ENCODE measurements at regions not wholly inside any gene's neighbourhood (a gene's known extent, or its start where the extent isn't known, plus 50 kb on each side); places are given as distances from the start of the nearest gene placed in this dataset.

DNA sequence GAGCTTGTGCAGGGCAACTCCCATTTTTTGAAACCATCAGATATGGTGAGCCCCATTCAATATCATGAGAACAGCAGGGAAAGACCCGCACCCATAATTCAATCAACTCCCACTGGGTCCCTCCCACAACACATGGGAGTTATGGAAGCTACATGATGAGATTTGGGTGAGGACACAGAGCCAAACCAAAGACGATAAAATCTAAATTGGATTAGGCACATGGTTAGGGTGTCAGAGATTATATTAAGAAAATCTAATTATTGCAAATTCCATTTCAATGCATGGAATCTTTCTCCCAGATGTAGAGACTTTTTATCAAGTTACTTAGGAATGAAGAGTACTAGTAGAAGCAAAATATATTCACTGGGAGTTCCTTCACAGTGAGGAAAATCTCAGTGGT lies 324.9 kb downstream of the JRKL start:
- Mint-ChIP-seq H3K4me3 (no peak overlapping the region), H3K4me1 (peaks cover 4% of the 10 kb centered on the region; the same call in 1 of the 3 replicates)
- no peak for ATAC-seq

More for the DNA sequence above, 324.9 kb downstream of the JRKL start:
- Histone ChIP-seq H3F3A (replicated peaks; ENCODE audit: low read depth) (no peaks in the 10 kb centered on the region), H3K4me2 (no peak overlapping the region), H3K9me2 (ENCODE audit: insufficient read depth) (no peaks in the 10 kb centered on the region), H3K27me3 (ENCODE audit: insufficient read depth) (no peaks in the 10 kb centered on the region), H3K79me2 (replicated peaks; ENCODE audit: insufficient read depth) (no peaks in the 10 kb centered on the region), H3K4me3 (no peak overlapping the region), H3K36me3 (ENCODE audit: insufficient read depth) (no peaks in the 10 kb centered on the region), H4K20me1 (replicated peaks; ENCODE audit: insufficient read depth) (no peaks in the 10 kb centered on the region), H2AFZ (no peak overlapping the region), H3K27ac (ENCODE audit: low read depth) (no peak overlapping the region), H3K4me1 (ENCODE audit: insufficient read depth) (no peaks in the 10 kb centered on the region)
- no peak overlapping the region for H3K27ac Mint-ChIP-seq
- DNase-seq (ENCODE audit: low spot score), result no peak
- H3K27me3 Mint-ChIP-seq (ENCODE audit: insufficient read depth, low read depth, poor library complexity), result no peaks in the 10 kb centered on the region
- no peaks in the 10 kb centered on the region for H3K9me3 Mint-ChIP-seq
- TF ChIP-seq, protein P1, sequence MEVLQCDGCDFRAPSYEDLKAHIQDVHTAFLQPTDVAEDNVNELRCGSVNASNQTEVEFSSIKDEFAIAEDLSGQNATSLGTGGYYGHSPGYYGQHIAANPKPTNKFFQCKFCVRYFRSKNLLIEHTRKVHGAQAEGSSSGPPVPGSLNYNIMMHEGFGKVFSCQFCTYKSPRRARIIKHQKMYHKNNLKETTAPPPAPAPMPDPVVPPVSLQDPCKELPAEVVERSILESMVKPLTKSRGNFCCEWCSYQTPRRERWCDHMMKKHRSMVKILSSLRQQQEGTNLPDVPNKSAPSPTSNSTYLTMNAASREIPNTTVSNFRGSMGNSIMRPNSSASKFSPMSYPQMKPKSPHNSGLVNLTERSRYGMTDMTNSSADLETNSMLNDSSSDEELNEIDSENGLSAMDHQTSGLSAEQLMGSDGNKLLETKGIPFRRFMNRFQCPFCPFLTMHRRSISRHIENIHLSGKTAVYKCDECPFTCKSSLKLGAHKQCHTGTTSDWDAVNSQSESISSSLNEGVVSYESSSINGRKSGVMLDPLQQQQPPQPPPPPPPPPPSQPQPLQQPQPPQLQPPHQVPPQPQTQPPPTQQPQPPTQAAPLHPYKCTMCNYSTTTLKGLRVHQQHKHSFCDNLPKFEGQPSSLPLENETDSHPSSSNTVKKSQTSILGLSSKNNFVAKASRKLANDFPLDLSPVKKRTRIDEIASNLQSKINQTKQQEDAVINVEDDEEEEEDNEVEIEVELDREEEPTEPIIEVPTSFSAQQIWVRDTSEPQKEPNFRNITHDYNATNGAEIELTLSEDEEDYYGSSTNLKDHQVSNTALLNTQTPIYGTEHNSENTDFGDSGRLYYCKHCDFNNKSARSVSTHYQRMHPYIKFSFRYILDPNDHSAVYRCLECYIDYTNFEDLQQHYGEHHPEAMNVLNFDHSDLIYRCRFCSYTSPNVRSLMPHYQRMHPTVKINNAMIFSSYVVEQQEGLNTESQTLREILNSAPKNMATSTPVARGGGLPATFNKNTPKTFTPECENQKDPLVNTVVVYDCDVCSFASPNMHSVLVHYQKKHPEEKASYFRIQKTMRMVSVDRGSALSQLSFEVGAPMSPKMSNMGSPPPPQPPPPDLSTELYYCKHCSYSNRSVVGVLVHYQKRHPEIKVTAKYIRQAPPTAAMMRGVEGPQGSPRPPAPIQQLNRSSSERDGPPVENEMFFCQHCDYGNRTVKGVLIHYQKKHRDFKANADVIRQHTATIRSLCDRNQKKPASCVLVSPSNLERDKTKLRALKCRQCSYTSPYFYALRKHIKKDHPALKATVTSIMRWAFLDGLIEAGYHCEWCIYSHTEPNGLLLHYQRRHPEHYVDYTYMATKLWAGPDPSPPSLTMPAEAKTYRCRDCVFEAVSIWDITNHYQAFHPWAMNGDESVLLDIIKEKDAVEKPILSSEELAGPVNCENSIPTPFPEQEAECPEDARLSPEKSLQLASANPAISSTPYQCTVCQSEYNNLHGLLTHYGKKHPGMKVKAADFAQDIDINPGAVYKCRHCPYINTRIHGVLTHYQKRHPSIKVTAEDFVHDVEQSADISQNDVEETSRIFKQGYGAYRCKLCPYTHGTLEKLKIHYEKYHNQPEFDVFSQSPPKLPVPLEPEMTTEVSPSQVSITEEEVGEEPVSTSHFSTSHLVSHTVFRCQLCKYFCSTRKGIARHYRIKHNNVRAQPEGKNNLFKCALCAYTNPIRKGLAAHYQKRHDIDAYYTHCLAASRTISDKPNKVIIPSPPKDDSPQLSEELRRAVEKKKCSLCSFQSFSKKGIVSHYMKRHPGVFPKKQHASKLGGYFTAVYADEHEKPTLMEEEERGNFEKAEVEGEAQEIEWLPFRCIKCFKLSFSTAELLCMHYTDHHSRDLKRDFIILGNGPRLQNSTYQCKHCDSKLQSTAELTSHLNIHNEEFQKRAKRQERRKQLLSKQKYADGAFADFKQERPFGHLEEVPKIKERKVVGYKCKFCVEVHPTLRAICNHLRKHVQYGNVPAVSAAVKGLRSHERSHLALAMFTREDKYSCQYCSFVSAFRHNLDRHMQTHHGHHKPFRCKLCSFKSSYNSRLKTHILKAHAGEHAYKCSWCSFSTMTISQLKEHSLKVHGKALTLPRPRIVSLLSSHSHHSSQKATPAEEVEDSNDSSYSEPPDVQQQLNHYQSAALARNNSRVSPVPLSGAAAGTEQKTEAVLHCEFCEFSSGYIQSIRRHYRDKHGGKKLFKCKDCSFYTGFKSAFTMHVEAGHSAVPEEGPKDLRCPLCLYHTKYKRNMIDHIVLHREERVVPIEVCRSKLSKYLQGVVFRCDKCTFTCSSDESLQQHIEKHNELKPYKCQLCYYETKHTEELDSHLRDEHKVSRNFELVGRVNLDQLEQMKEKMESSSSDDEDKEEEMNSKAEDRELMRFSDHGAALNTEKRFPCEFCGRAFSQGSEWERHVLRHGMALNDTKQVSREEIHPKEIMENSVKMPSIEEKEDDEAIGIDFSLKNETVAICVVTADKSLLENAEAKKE (CRISPR knock-in tag; IDR thresholded peaks at IDR 0.05), result no peak
- TF ChIP-seq, protein P2, sequence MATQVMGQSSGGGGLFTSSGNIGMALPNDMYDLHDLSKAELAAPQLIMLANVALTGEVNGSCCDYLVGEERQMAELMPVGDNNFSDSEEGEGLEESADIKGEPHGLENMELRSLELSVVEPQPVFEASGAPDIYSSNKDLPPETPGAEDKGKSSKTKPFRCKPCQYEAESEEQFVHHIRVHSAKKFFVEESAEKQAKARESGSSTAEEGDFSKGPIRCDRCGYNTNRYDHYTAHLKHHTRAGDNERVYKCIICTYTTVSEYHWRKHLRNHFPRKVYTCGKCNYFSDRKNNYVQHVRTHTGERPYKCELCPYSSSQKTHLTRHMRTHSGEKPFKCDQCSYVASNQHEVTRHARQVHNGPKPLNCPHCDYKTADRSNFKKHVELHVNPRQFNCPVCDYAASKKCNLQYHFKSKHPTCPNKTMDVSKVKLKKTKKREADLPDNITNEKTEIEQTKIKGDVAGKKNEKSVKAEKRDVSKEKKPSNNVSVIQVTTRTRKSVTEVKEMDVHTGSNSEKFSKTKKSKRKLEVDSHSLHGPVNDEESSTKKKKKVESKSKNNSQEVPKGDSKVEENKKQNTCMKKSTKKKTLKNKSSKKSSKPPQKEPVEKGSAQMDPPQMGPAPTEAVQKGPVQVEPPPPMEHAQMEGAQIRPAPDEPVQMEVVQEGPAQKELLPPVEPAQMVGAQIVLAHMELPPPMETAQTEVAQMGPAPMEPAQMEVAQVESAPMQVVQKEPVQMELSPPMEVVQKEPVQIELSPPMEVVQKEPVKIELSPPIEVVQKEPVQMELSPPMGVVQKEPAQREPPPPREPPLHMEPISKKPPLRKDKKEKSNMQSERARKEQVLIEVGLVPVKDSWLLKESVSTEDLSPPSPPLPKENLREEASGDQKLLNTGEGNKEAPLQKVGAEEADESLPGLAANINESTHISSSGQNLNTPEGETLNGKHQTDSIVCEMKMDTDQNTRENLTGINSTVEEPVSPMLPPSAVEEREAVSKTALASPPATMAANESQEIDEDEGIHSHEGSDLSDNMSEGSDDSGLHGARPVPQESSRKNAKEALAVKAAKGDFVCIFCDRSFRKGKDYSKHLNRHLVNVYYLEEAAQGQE (IDR thresholded peaks at IDR 0.05; ENCODE audit: unreplicated experiment), result no peak
- TF ChIP-seq ZNF331 (CRISPR knock-in tag; IDR thresholded peaks at IDR 0.05; ENCODE audit: low read depth) (no peak), EZH2 (IDR thresholded peaks at IDR 0.05; ENCODE audit: low read depth, unreplicated experiment) (no peak), ZNF114 (CRISPR knock-in tag; IDR thresholded peaks at IDR 0.05) (no peak)
- no peaks in the 10 kb centered on the region for H3K36me3 Mint-ChIP-seq (ENCODE audit: low read depth)

All from GM23338 (cell line).